HG03135 (cell line): ENCODE measurements at regions not wholly inside any gene's neighbourhood (a gene's known extent, or its start where the extent isn't known, plus 50 kb on each side); places are given as distances from the start of the nearest gene placed in this dataset.
"Not testable (repeated sequence)": the region's sequence is repeated elsewhere in the genome, so short reads cannot be mapped to it uniquely, and the experiment has no call there.

Experiments
- ATAC-seq: cut with Tn5 transposase; IDR thresholded peaks from one replicate; pipeline ENCODE4 v1.9.1; 2021; ENCODE audit warnings: mild to moderate bottlenecking, moderate library complexity; ENCODE audit not compliant: unreplicated experiment

DNA sequence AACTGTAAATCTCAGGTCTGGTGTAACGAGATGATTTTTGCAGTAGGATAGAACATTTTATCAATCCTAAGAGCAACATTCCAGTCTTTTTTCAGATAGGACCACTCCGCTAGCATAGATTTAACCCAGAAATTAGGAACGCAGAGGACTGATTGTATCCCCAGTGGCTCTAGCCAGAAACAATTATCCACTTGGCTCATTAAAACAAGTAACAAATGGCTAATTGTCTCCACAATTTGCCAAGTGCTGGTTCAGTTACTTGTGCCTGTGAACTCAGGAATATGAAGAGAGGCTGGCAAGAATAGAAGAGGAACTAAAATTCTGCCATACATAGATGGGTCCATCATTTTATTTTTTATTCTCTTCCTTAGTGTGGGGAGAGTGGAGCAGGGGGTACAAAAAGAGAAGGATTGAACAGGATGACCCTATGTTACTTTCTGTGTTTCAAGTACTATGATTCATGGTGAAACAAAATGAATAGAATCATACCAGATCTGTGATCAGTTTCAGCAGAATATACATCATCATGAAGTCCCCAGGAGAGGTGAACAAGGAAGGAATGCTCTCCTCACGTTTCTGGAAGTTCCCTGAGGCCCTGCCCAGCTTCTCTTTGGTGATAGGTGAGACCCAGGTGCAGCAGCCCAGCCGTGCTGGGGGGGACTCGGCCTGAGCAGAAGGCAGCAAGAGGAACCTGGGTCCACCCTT, 121.6 kb downstream of the ARL4C start:
- ATAC-seq: no peak

DNA sequence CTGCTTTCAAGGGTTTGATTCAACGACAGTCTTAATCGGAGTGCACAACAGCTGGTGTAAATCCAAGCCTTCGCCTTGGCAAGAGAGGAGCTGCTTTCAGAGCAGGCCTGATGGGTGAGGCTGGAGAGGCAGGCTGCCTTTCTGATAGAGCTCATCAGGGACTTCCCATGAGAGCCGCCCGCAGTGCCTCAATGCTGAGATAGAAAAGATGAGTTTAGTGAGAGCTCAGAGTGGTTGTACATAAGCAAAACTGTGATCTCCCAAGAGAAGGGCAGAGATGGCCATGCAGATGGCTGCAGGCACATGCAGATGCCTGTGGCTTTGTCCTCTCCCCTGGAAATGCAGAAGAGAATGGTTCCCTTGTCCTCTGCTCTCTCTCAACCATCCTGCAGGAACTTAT, 122.1 kb downstream of the ARL4C start:
- no peak for ATAC-seq

DNA sequence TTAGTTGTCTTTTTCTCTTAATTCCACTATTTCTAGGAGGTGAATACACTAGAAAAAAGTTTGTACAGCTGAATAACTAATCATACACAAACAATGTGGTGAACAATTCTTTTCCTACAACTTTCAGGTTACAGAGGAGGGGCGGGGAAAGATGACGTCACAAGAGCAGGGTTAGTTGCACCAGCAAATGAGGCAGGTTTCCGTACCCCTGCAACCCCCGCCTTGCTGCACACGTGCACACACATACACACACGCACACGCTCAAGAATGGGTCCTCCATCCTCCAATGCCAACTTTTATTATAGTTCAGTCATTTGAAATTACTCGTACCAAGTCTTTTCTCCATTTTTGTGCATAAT, 122.8 kb downstream of the ARL4C start:
- ATAC-seq: no peak

DNA sequence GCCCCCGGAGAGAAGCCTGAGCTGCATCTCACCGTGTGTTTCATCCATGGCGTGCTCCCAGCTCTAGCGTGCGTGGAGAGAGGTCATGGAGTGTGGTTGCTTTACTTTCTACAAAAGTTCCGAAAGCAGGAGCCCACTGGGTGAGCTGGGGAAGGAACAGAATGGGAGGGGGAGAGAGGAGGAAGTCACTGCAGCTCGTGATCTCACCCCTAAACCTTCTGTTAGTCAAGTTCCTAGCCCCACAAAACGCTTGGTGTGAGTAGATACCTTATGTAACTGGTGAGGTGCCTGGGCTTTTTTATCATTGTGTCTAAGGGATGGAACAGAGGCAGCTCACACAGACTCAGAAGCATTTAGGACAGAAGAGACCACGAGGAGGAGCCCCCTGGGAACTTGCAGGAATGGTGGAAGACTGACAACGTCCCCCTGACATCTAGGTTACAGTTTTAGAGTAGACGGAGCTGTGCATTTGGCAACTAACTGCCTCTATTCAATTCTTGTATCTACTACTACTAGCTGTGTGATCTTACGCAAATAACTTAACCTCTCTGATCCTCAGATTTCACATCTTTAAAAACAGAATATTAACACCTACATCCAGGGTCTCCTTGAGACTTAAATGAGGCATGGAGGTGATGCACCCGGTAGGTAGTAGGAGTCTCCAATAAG, 123.3 kb downstream of the ARL4C start:
- ATAC-seq: no peak

DNA sequence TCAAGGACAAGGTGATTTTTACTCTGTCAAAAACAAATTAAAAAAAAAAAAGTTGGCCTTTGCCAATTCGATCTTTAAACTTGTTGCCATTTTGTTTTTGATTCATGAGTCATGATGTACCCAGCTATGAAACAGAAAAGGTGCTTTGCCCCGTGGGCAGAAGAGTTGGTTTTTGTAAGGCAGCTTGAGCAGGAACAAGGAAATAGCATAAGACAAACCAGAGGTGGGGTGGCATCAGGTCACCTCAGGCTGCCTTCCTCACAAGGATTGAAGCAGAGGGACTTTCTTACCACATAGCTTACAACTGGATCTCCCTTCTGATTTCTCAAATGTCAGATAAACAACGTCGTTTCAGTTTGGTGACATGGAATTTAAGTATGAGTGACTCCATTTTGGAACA, 123.8 kb downstream of the ARL4C start:
- ATAC-seq: no peak

DNA sequence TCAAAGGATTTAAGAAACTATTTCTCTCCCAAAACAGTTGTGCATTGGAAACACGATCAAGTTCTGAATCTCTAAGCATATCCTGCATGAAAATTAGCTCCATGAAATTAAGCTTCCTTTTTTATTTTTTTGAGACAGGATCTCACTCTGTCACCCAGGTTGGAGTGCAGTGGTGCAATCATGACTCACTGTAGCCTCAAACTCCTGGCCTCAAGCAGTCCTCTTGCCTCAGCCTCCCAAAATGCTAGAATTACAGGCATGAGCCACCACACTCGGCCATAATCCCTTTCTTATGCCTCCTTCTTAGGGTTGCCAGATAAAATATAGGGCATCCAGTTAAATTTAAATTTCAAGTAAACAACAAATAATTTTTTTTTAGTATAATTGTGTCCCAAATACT, 124.4 kb downstream of the ARL4C start:
- no peak for ATAC-seq

DNA sequence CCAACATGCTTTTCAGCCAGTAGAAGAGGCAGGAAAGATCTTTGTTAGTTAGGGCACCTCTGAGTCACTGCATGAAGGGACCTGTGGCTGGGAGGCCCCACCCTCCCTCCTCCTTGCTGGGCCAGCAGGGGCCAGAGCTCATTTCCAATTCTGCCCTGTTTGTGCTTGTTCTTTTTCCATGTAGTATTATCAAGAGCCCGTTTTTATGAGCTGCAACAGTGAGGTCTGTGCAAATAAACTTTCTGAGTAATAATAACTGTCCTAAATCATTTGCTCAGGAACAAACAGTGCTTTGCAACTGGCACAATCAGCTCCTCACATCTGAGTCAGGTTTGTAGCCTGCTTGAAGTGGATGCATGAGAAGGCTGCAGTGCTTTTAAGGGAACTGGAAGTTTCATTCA, 128.0 kb downstream of the ARL4C start:
- ATAC-seq: no peak

DNA sequence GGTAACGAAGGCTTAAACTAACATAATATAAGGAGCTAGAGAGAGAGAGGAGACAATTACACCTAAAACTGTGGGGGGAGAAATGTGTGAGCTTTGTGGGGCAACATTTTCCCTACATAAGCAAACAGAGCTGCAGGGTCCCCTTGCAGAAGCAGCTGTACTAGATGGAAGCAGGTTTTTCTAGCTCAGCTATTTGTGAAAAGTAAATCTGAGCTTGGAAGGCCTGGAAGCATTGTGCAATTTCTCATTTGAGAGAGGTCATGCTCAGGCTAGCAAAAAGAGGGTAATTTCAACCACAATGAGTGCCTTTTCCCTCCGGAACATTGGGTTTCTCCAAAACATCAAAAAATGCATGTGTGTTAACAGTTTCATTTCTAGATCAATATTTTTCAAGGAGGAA, 130.0 kb downstream of the ARL4C start:
- ATAC-seq: no peak

DNA sequence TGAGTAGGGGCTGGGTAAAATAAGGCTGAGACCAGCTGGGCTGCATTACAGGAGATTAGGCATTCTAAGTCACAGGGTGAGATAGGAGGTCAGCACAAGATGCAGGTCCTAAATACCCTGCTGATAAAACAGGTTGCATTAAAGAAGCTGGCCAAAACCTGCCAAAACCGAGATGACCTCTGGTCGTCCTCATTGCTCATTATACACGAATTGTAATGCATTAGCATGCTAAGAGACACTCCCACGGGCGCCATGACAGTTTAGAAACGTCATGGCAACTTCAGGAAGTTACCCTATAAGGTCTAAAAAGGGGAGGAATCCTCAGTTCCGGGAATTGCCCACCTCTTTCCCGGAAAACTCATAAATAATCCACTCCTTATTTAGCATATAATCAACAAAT, 132.2 kb downstream of the ARL4C start:
- ATAC-seq: no peak

DNA sequence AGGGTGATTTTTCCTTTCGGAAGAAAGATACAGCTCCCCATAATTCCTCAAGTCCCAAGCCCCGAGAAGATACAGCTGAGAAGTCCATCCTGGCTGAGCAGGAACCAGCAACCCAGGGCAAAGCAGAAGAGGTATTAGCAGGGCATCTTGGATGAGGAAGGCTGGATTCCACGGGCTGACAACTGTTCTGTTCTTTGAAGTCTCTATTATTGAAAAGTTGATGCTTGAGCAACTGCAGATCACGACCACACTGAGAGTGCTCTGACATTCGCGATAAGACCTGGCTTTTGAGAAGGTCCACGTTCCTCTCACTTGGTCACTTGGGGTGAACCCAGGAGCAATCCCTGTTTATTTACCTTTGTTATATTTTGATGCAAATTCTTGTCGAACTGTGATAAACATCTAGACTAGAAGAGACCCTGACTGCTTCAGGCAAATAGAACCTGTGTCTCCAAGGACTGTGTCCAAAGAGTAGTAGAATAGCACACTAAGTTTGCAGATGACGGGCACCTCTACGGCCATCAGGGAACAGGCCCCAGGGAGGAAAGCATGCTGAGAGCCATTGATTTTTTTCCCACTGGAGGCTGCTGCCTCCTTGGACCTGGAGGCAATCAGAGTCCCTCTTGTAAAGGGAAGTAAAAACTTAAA, 133.1 kb downstream of the ARL4C start:
- ATAC-seq: no peak

DNA sequence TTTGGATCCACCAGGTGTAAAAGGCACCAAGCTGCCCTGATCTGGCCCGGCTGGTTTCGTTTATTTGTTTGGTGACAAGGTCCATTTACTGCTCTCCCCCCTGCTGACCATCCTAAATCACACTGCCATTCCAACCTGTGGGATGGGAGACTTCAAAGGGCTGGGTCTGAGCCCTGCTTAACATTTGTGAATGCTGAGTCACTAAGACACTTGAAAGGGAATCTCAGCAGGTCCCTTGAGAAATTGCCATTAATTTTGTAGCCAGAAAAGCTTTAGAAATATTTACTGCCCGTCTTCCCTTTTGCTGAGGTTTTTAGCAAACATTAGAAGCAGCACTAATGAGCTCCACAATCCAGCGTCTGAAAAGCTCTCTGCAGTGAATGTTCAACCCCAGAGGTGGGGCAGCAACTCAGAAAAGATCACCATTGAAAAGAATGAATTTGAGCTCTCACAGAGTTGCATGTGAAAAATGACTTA, 133.8 kb downstream of the ARL4C start:
- no peak for ATAC-seq

DNA sequence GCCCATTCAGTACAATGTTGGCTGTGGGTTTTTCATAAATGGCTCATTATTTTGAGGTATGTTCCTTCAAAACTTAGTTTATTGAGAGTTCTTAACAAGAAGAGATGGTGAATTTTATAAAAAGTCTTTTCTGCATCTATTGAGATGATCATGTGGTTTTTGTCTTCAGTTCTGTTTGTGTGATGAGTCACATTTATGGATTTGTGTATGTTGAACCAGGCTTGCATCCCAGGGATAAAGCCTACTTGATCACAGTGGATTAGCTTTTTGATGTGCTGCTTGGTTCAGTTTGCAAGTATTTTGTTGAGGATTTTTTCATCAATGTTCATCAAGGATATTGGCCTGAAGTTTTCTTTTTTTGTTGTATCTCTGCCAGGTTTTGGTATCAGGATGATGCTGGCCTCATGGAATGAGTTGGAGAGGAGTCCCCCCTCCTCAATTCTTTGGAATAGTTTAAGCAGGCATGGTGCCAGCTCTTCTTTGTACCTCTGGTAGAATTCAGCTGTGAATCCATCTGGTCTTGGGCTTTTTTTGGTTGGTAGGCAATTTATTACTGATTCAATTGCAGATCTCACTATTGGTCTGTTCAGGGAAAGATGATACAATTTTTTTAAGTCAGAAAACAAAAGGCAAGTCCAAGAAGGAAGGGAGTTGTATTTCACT, 136.4 kb downstream of the ARL4C start:
- ATAC-seq: not testable (repeated sequence)

DNA sequence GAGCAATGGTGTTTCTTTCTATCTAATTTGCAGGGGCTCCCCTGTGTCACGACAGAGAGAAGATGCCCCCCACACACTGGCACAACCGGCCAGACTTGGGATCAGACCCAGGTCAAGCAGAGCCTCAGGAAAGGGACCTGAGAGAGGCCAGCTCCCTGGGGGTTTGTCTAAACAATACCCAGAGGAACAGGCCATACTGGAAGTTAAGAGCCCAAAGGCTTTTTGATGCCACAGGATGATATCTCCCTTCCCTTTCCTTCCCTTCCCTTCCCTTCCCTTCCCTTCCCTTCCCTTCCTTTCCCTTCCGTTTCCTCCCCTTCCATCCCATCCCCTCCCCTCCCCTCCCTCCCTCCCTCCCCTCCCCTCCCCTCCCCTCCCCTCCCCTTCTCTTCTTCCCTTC, 139.2 kb downstream of the ARL4C start:
- ATAC-seq: no peak

DNA sequence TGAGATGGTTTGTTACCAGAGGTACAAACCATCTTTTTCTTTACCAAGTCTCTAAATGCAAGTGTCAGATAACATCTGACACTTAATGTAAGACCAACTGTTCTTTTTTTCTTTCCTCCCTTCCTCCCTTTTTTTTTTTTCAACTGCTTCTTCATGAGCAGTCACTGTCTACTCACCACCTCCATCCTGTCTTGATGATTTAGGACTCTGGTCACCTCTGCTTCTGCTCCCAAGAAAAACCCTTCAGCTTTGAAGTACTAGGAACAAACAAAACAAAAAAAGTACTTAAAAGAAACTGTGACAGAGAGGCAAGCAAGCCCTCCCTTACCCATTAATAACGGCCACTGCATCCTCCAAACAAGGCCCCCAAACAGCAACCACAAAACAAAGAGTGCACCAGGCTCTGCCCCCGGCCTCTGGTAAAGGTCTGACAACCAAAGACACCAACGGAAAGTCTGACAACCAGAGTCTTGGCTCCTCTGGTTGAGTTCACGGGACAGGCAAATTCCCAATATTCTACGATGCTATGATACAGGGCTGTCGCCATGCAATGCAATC, 141.0 kb downstream of the ARL4C start:
- no peak for ATAC-seq

DNA sequence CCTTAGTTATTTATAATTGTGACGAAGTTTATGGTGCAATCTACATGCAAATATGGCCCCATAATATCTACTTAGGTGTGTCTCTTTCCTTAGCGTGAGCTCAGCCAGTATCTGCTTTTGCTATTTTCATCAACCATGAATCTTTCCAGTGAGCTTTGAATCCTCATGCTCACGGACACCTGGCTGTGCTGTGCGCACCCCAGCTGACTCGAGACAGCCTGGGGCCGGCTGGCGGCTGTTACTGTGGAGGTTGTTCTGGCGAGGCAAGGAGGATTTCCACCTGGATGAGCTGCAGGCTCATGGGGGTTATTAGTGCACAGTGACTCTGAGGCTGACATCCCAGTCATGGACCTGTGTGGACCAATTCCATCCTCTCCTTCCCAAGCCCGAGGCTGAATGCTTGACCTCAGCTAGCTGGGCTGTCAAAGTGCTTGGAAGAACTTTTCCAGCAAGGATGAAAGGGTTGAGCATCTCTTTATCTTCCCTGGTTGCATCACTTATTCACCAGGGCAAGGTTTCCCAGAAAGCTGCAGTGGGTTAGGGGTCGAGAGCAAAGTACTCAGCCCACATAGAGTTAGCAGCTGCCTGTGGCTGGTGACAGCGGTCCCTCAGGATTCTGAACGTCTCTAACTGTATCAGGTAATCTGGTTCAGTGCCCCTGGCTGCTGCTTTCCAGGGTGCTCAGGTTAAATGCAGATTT, 141.7 kb downstream of the ARL4C start:
- ATAC-seq: no peak

DNA sequence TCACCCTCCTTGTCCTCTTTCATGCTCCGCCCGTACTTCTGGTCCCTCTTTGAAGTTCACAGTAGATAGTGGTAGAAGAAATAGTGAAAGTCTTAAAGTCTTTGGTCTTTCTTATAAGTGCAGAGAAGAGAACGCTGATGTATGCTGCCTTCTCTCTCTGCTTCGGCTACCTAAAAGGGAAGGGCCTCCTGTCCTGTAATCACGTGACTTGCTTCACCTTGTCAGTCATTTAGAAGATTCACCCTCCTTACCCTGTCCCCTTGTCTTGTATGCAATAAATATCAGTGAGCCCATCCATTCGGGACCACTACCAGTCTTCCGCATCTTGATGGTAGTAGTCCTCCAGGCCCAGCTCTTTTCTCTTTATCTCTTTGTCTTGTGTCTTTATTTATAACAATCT, 144.6 kb downstream of the ARL4C start:
- ATAC-seq: no peak

DNA sequence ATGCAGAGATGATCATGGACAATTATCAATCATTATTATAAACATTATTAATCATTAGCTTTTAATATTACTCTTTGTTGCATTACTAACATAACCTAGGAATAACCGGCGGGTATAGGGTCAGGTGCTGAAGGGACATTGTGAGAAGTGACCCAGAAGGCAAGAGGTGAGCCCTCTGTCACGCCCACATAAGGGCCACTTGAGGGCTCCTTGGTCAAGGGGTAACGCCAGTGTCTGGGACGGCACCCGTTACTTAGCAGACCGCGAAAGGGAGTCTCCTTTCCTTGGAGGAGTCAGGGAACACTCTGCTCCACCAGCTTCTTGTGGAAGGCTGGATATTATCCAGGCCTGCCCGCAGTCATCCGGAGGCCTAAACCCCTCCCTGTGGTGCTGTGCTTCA, 145.0 kb downstream of the ARL4C start:
- ATAC-seq: not testable (repeated sequence)

DNA sequence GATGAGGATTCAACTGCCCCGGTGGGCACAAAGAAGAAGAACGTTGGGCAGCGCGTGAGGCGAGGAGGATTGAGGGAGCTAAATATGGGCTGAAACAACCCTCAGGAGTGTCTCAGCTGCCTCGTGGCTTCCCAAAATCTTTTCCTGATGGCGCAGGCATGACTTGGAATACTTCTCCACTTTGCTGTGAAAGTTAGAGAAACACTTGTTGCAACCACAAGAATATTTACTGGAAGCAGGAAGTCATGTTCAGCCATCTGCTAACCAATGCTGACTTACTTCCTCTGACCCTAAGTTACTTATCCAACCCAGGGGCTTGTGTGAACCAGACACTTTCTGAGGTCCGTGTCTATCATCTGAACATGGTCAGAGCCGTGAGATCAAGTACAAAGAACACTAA, 148.8 kb downstream of the ARL4C start:
- no peak for ATAC-seq

DNA sequence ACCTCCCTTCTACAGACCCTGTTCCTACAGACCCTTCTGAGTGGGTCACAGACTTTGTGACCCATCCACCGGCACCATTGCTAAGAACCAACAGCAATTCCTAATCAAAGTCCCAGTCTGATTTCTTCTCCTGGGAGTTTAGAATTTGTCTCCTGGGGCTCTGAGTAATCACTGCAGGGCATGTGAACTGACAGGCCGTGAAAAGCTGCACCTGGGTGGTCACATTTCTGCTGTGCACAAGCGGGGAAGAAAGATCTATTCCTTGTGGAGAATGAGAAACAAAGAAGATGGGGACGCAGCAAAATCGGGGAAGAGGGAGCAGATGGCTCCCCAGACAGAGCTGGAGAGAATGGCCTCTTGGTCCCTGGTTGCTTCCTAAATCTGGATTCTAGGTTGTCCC, 151.0 kb downstream of the ARL4C start:
- ATAC-seq: no peak

DNA sequence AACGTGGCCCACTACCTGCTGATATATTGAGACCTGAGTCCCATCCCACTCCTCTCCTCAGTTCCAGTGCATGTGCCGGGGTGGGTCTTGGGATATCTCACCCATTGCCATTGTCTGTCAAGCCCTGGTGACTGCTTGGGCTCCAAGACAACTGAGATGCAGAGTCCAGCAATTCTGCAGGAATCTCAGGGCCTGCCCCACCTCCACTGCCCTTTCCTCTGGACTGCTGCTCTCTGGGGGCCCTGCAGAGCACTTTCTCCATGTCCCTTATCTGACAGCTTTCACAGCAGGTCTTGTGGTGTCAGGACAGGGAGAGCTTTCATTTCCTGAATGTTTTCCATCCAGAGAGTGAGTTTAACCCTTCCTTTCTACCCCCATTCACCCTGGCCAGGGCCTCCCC, 152.9 kb downstream of the ARL4C start:
- ATAC-seq: no peak

DNA sequence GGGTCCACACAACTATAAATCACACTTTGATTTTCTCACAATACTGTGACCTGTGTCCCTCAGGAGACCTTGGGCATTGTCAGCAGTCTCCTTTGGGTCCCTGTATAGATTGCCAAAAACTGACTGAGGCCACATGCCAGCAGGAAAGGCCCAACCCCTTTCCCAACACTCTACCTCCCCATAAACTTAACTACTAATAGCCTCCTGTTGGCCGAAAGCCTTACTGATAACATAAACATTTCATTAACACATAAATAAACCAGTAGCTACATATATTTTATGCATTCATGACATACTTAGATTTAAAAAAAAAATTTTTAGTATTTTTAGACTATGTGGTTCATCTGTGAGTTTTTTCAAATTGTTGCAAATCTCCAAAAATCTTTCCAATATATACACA, 153.5 kb downstream of the ARL4C start:
- ATAC-seq: no peak
